ENCODE measurements at regions not wholly inside any gene's neighbourhood (a gene's known extent, or its start where the extent isn't known, plus 50 kb on each side); places are given as distances from the start of the nearest gene placed in this dataset.
"Not testable (repeated sequence)": the region's sequence is repeated elsewhere in the genome, so short reads cannot be mapped to it uniquely, and the experiment has no call there.

GRCh38 chr11:43130616-43131015, 181.2 kb upstream of the API5 start:
- no peak for TF ChIP-seq EP300 (IDR thresholded peaks at IDR 0.05)
- peak in 1 of 5 experiments; percentile 22 for TF ChIP-seq CTCF (IDR thresholded peaks at IDR 0.05)
- WGBS, 2 donors, result 3 to 7% methylated on average over 2 of the region's 2 CpGs
- no peaks in the 10 kb centered on the region for H3K27me3 ChIP-seq
- no peak overlapping the region for H3K27ac ChIP-seq
- DNase-seq (ENCODE audit: low spot score in 2 of 2), result no peak
- H3K36me3 ChIP-seq, result no peaks in the 10 kb centered on the region
- H3K9me3 ChIP-seq, result no peaks in the 10 kb centered on the region
- H3K4me3 ChIP-seq, result no peak overlapping the region
- no peaks in the 10 kb centered on the region for H3K4me1 ChIP-seq

GRCh38 chr11:43135966-43136534, 175.7 kb upstream of the API5 start:
- DNase-seq (ENCODE audit: low spot score in 2 of 2), result no peak
- no peak overlapping the region for H3K4me3 ChIP-seq
- H3K9me3 ChIP-seq, result no peaks in the 10 kb centered on the region
- 88 to 91% methylated on average over 5 of the region's 5 CpGs for WGBS, 2 donors
- no peaks in the 10 kb centered on the region for H3K4me1 ChIP-seq
- H3K27me3 ChIP-seq, result no peaks in the 10 kb centered on the region
- H3K36me3 ChIP-seq, result no peaks in the 10 kb centered on the region
- no peak overlapping the region for H3K27ac ChIP-seq
- TF ChIP-seq EP300 (IDR thresholded peaks at IDR 0.05) (no peak), CTCF (IDR thresholded peaks at IDR 0.05) (no peak)

- WGBS, 2 donors, result 83 to 90% methylated on average over 5 of the region's 5 CpGs
- TF ChIP-seq POLR2A (IDR thresholded peaks at IDR 0.05) (no peak), EP300 (IDR thresholded peaks at IDR 0.05) (no peak), CTCF (IDR thresholded peaks at IDR 0.05) (no peak)
- no peaks in the 10 kb centered on the region for H3K4me1 ChIP-seq
These were observed 173.1 kb upstream of the API5 start for GRCh38 chr11:43138621-43139140.

GRCh38 chr11:43145653-43146052, 166.1 kb upstream of the API5 start:
- WGBS, 2 donors, result 68 to 71% methylated on average over 1 of the region's 1 CpG
- H3K9me3 ChIP-seq, result peaks cover 0 to 14% (median 0%) of the 10 kb centered on the region in 4 donors
- no peaks in the 10 kb centered on the region for H3K27me3 ChIP-seq
- H3K27ac ChIP-seq, result no peak overlapping the region
- no peaks in the 10 kb centered on the region for H3K36me3 ChIP-seq
- H3K4me1 ChIP-seq, result no peaks in the 10 kb centered on the region
- TF ChIP-seq CTCF (IDR thresholded peaks at IDR 0.05), result no peak
- TF ChIP-seq EP300 (IDR thresholded peaks at IDR 0.05), result no peak
- TF ChIP-seq POLR2A (IDR thresholded peaks at IDR 0.05), result no peak
- H3K4me3 ChIP-seq, result no peak overlapping the region
- no peak for DNase-seq (ENCODE audit: low spot score in 2 of 2)

More at GRCh38 chr11:43138621-43139140, 173.1 kb upstream of the API5 start:
- Histone ChIP-seq H3K4me3 (no peak overlapping the region), H3K27me3 (no peaks in the 10 kb centered on the region), H3K9me3 (peaks cover 0 to 14% (median 0%) of the 10 kb centered on the region in 4 donors), H3K27ac (no peak overlapping the region), H3K36me3 (no peaks in the 10 kb centered on the region)
- DNase-seq (ENCODE audit: low spot score in 2 of 2), result no peak

- no peak overlapping the region for H3K27ac ChIP-seq
- DNase-seq (ENCODE audit: low spot score in 2 of 2), result no peak
- no peaks in the 10 kb centered on the region for H3K36me3 ChIP-seq
- no peak for TF ChIP-seq EP300 (IDR thresholded peaks at IDR 0.05)
- no peak overlapping the region for H3K4me3 ChIP-seq
- no peaks in the 10 kb centered on the region for H3K27me3 ChIP-seq
- no peaks in the 10 kb centered on the region for H3K4me1 ChIP-seq
- no peaks in the 10 kb centered on the region for H3K9me3 ChIP-seq
These were observed 161.1 kb upstream of the API5 start for GRCh38 chr11:43150697-43151096.

GRCh38 chr11:43164831-43165230, 147.0 kb upstream of the API5 start:
- Histone ChIP-seq H3K4me1 (no peaks in the 10 kb centered on the region), H3K27ac (no peak overlapping the region), H3K9me3 (no peaks in the 10 kb centered on the region), H3K27me3 (no peaks in the 10 kb centered on the region), H3K36me3 (no peaks in the 10 kb centered on the region), H3K4me3 (no peak overlapping the region)
- WGBS, 2 donors, result 52 to 61% methylated on average over 2 of the region's 2 CpGs
- no peak for DNase-seq (ENCODE audit: low spot score in 2 of 2)
- TF ChIP-seq EP300 (IDR thresholded peaks at IDR 0.05) (no peak), CTCF (IDR thresholded peaks at IDR 0.05) (no peak), POLR2A (IDR thresholded peaks at IDR 0.05) (no peak)

- not testable (repeated sequence) for H3K36me3 ChIP-seq
These were observed 146.4 kb upstream of the API5 start for GRCh38 chr11:43165393-43165792.

GRCh38 chr11:43168241-43168640, 143.6 kb upstream of the API5 start:
- H3K27ac ChIP-seq; H3K4me3 ChIP-seq; H3K9me3 ChIP-seq; H3K27me3 ChIP-seq; H3K36me3 ChIP-seq; DNase-seq (ENCODE audit: low spot score in 2 of 2); H3K4me1 ChIP-seq: not testable (repeated sequence)
- WGBS, 2 donors, result 61 to 68% methylated on average over 2 of the region's 2 CpGs

More at GRCh38 chr11:43165393-43165792, 146.4 kb upstream of the API5 start:
- WGBS, 2 donors, result 81 to 83% methylated on average over 3 of the region's 3 CpGs
- not testable (repeated sequence) for H3K9me3 ChIP-seq; H3K27me3 ChIP-seq; H3K4me1 ChIP-seq; H3K4me3 ChIP-seq; DNase-seq (ENCODE audit: low spot score in 2 of 2); H3K27ac ChIP-seq
